ENCODE measurements at regions not wholly inside any gene's neighbourhood (a gene's known extent, or its start where the extent isn't known, plus 50 kb on each side); places are given as distances from the start of the nearest gene placed in this dataset.

DNA sequence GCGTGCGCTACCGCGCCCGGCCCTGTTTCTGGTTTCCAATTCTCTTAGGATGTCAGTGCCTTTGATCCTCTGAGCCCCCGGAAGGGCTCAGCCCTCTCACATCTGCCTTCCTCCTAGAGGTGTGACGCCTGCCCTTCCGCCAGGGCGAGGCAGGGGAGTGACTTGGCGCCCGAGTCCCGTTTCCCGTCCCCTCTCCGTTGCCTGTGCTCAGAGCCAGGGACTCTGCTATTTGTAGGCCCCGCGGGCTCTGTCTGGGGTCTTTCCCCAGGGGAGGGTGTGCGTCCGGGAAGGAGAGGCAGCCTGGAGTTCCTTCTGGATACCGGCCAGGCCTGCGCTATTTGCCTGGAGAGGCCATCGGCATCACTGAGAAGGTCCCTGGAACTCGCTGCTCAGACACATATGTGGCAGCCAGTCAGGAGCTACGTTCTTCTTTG is 103.7 kb upstream of the TAF1B start:
- peak; percentile 12 for DNase-seq

- no peak for DNase-seq
Measured at GRCh38 chr2:9740382-9741073, 102.7 kb upstream of the TAF1B start.

DNA sequence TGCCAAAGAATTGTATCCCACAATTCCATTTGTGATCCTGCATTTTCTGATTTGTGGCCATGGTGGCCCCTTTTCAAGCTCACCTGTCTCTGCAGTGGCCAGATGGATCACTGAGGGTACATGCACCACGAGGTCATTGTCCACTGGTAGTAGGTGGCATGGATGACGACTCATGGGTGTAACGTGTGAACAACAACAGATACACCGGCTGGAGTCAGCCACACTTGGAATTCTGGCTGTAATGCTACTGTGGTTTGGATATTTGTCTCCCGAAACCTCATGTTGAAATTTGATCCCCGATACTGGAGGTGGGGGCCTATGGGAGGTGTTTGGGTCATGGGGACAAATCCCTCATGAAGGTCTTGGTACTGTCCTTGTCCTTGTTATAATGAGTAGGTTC is 102.2 kb upstream of the TAF1B start:
- DNase-seq = no peak

DNA sequence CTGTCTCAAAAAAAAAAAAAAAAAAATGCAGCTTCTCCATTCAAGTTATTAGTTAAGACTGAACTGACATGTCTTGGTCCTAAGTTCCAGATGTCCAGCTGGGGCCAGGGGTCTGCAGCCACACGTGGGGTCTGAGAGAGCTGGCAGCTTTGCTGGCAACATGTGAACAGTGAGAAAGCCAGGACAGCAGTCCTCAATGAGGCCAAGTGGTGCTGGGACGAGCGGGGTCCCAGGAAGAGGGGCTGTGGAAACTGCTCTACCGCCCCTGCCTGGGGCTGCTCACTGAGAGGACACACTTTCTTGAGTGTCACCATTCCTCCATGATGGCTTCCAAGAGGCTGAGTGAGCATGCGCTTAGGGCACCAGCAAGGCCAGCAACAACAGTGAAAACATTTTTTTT is 100.7 kb upstream of the TAF1B start:
- DNase-seq = no peak

GRCh38 chr2:9744256-9745004 is 98.8 kb upstream of the TAF1B start:
- no peak for DNase-seq

DNA sequence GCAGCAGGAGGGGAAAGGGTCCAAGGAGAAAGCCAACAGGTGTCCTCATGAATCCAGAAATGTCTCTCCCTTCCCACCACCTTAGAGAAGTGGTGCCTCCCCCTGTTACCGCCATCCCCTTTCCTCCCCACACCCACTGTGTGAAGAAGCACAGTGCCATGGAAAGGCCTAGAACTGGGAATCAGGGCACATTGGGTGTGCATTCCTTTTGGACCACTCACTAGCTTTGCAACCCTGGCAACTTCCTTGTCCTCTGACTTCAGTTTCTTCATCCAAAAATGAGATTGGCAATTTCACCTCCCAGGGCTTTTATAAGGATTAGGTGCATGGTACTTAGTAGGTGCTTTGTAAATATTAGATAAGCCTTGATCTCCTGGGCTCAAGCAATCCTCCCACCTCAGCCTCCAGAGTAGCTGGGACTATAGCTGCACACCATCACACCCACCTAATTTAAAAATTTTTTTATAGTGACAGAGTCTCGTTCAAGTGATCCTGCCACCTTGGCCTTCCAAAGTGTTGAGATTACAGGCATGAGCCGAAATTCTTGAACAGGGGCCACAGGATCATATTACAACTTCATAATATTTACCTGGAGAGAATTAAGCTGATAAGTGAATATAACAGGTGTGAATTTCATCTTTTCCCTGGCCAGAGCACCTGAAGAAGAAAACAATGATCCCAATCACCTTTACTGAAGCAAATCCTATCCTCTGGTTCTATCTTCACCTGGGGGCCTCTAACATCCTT is 97.9 kb upstream of the TAF1B start:
- no peak for DNase-seq

- no peak for DNase-seq
Measured at GRCh38 chr2:9747396-9747795, 95.9 kb upstream of the TAF1B start.

- peak; percentile 28 for DNase-seq
Measured at GRCh38 chr2:9748577-9748976, 94.7 kb upstream of the TAF1B start.

DNA sequence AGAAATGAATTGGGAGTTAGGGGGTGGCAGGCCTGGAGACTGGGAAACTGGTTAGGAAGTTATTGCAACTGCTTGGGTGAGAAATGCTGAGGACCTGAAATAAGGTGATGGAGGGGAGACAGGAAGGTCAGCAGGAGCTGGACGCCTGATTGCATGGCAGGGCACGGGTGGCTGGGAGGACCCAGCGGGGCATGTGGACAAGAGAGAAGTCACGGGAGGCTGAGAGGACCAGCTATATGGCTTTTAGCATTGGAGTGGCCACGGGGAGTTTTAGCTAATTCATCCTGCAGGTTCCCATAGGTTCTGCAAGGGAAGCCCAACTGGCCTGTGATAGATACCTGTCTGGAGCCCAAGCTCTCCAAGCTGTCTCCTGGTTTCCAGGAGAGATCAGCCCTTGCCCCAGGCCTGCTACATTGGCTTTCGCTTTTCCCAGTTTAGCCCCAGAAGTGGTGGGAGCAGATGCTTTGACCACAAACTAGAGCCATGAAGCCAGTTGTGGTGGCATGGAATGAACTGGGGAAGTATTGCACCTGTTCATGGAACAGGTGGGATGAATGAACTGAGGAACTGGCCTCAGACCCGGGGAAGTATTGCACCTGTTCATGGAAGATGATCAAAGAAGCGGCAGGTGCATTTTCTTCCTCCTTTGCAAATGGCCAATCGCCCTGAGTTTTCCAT is 93.6 kb upstream of the TAF1B start:
- no peak for DNase-seq

- no peak for DNase-seq
Measured at GRCh38 chr2:9750224-9751215, 92.8 kb upstream of the TAF1B start.

GRCh38 chr2:9751831-9752230 is 91.4 kb upstream of the TAF1B start:
- no peak for DNase-seq

DNA sequence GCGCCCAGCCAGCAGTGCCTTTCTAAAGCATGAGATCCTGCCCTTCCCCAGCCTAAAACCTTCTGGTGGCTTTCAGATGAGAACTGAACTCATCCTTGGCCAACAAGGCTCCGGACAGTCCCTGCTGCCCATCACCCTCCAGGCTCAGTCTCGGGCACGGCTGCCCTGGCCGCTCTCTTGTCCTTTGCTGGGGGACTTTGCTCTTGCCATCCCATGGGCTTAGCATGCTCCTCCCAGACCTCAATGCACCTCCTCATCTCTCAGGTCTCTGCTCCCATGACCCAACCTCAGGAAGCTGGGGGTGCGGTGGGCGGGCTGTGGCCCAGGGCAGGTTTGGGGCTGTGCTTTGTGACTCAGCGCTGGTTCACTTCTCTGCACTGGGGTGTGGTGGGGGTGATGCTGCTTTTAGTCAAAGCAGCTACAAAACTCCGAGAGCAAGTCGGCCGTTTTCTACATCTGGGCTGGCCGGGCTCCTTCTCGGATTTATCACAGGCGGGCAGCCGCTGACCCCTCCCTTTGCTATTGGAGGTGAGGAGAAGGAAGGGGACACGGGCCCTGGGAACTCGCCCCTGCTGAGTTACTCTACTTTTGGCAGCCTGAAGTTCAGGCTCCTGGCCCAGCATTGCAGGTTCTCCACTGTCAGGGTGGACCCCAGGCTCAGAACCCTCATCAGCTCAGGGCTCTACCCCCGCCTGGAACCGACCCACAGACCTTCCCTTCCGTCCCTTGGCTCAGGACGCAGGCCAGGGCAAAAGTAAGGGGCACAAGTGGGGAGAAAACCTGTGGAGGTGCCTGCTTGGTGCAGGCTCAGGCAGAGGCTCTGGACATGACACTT is 90.6 kb upstream of the TAF1B start:
- DNase-seq = peak; percentile 93

- DNase-seq = peak; percentile 81
Measured at GRCh38 chr2:9753276-9753600, 90.0 kb upstream of the TAF1B start.

- peak; percentile 76 for DNase-seq
Measured at GRCh38 chr2:9753665-9754531, 89.4 kb upstream of the TAF1B start.

DNA sequence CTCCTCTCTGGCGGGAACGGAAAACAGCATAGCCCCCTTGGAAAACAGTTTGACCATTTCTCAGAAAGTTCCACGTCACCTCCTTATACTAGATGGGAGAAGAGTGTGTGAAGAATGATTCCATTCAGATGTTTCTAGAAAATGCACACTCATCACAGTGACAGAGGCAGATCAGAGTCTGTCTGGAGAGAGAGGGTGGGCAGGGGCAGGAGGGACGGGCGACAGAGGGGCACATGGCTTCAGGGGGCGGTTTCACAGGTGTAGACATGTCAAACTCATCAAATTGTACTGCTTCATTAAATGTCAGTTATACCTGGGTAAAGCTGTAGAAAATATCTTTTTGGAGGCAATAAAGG is 88.8 kb upstream of the TAF1B start:
- DNase-seq = peak; percentile 52

DNA sequence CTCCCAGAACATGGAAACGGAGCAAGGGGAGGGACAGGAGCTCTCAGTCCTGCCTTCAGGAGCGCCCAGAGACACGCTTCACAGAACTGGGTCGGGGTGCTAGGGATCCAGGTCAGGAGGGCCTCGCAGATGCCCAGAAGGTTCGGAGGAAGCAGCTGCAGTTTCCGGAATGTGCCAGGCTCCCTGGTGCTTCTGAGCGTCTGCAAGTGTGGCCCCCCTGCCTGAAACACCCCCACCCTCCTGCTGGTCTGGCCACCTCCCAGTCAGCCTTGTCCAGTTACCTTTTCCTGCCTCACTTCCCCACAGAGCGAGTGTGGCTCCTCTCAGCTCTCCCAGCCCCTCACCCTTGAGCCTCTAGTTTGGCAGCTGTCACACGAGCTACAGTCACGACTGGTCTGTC is 88.3 kb upstream of the TAF1B start:
- no peak for DNase-seq

DNA sequence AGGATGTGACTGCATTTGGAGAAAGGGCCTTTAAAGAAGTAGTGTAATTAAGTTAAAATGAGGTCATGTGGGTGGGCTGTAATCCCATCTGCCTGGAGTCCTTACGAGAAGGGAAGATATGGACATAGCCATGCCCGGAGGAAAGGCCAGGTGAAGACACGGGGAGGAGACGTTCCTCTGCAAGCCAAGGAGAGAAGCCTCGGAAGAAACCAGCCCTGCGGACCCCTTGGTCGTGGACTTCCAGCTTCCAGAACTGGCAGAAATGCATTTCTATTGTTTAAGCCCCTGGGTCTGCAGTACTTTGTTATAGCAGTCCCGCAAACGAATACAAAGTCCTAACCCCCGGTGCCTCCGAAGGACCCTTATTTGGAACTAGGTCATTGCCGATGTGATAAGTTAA is 87.6 kb upstream of the TAF1B start:
- DNase-seq = no peak

- no peak for DNase-seq
Measured at GRCh38 chr2:9756692-9757250, 86.5 kb upstream of the TAF1B start.

DNA sequence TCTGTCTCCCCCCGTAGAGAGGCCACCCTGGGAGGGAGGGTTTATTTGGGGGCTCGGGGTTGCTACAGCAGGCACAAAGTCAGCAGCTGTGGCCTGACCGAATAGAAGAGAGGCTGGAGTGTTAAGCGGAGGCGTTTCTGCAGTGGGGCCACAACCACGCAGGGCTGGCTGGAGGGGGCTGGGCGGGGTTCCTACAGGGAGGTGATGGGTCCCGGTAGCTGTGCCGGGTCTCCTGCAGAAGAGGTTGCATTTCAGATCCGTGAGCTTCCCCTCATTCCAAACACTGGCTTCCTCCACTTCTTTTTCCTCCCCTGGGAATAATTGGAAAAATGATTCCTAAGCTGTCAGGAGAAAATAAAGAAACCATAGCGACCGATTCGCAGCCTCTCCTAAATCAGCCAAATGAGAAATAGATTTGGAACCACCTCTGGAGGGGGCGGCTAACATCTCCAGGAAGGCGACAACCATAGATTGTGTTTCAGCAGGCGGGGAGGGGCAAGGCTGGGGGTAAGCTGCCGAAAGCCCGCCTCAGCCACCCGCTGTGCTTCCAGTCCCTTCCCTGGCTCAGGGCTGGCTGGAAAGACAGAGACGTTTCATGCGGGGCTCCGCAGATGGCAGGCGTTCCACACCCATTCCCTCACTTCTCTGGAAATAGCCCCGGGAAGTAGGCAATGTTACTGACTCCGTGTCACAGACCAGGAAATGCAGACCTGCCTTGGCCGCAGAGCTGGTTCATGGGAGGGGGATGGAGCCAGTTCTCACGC is 85.6 kb upstream of the TAF1B start:
- DNase-seq = no peak

All from stimulated activated naive CD4-positive, alpha-beta T cell treated with Interleukin-2 at 50 U/mL for 16 hours (primary cell).